HUDEP-2 (cell line): ENCODE measurements at regions not wholly inside any gene's neighbourhood (a gene's known extent, or its start where the extent isn't known, plus 50 kb on each side); places are given as distances from the start of the nearest gene placed in this dataset.
A peak's percentile ranks its signal among the peaks of the same experiment; 100 is the strongest.
"Not testable (repeated sequence)": the region's sequence is repeated elsewhere in the genome, so short reads cannot be mapped to it uniquely, and the experiment has no call there.

ENCODE experiments used
- DNase-seq, 76 experiments: peaks; one replicate each; lab custom pipeline; 2025; ENCODE audit not compliant: unreplicated experiment in 76 of 76; lab: John Stamatoyannopoulos, UW

GRCh38 chr7:106354822-106355221, 70.0 kb upstream of the NAMPT start:
- no peak for DNase-seq

DNA sequence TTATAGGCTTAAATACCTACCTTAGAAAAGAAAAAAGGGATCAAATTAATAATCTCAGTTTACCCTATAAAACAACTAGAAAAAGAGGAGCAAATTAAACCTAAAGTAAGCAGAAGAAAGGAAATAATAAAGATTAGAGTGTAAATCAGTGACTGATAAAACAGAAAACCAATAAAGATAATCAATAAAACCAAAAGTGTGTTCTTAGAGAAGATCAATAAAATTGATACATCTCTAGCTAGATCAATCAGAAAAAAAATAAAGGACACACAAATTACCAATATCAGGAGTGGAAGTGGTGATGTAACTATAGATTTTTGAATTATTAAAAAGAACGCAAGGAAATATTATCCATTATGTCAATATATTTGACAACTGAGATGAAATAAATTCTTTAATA, 69.2 kb upstream of the NAMPT start:
- no peak for DNase-seq

DNA sequence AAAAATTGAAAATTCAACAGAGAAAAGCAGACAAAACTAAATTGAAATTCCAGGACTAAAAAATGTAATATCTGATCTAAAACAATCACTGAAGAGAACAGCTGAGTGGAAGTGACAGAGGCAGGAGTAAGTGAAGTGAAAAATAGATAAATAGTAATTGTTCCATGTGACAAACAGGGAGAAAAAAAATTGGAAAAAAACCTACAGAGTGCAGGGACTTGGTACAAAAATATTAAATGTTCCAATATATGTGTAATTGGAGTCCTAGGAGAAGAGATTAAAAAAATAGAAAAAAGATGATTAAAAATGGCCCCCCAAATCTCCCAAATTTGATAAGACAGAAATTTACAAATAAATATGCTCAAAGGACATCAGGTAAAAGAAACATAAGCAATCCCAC, 63.4 kb upstream of the NAMPT start:
- DNase-seq: no peak

GRCh38 chr7:106347229-106347833, 62.5 kb upstream of the NAMPT start:
- no peak for DNase-seq

- DNase-seq: peak in 4 of 76 experiments; percentile 2 to 20 (median 13)
Observed at GRCh38 chr7:106346678-106347217, 62.0 kb upstream of the NAMPT start.

GRCh38 chr7:106346167-106346677, 61.4 kb upstream of the NAMPT start:
- DNase-seq: no peak

GRCh38 chr7:106345421-106346166, 60.8 kb upstream of the NAMPT start:
- DNase-seq: no peak

- DNase-seq: no peak
Observed at GRCh38 chr7:106344861-106345260, 60.1 kb upstream of the NAMPT start.

GRCh38 chr7:106344211-106344610, 59.4 kb upstream of the NAMPT start:
- DNase-seq: no peak

GRCh38 chr7:106342049-106342448, 57.3 kb upstream of the NAMPT start:
- DNase-seq: not testable (repeated sequence)

DNA sequence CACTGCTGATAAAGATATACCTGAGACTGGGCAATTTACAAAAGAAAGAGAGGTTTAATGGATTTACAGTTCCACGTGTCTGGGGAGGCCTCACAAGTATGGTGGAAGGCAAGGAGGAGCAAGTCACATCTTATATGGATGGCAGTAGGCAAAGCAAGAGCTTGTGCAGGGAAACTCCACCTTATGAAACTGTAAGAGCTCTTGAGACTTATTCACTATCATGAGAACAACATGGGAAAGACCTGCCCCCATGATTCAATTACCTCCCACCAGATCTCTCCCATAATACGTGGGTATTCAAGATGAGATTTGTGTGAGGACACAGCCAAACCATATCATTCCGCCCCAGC, 55.4 kb upstream of the NAMPT start:
- not testable (repeated sequence) for DNase-seq

DNA sequence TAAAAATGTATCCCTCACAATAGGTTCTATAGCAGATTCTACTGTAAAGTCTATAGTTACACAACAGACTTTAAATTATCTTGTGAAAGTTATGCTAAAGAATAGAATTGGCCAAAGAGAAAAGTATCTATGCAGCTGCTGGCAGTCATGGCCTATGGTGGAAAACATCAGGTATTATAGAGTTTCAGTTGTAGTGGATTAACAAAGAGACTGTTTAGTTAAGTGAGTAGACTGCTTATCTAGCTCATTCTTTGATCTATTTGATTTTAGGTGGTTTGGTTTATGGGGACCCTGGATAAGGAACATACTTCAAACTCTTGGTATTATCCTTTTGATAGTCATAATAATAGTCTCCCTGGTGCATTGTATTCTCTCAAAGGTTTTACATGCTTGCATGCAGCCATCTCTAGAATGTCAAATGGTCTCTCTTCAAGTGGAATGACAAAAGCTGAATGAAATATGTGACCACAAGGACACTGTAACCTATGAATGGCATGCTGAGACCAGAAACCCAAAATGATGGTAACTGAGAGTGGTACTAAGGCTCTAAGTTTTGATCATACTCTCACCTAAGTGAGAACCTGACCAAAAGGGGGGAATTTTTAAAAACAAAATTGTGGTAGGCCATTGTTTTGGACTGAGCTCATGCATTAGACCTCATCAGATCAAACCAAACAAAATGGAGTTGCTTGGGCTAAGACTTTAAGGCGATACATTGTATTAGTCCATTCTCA, 54.9 kb upstream of the NAMPT start:
- no peak for DNase-seq

DNA sequence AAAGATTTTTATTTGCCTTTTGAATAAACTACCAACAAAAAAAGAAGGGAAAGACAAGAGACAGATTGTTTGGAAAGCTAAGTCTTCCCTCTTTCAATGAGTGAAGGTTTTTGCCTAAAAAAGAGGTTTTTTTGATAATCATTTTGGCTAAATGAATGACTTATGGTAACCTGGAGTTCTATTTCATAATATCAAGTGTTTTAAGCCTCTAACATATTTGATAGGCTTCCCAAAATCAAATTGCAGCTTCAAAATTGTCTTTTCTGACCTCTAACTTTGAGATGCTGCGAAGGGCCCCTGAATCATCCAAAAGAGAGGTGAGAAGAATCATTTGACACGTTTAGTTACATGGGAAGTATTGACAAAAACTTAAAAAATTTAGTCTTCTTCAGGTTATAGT, 53.0 kb upstream of the NAMPT start:
- no peak for DNase-seq

- DNase-seq: no peak
Observed at GRCh38 chr7:106335814-106336213, 51.0 kb upstream of the NAMPT start.
